ENCODE measurements at regions not wholly inside any gene's neighbourhood (a gene's known extent, or its start where the extent isn't known, plus 50 kb on each side); places are given as distances from the start of the nearest gene placed in this dataset.

DNA sequence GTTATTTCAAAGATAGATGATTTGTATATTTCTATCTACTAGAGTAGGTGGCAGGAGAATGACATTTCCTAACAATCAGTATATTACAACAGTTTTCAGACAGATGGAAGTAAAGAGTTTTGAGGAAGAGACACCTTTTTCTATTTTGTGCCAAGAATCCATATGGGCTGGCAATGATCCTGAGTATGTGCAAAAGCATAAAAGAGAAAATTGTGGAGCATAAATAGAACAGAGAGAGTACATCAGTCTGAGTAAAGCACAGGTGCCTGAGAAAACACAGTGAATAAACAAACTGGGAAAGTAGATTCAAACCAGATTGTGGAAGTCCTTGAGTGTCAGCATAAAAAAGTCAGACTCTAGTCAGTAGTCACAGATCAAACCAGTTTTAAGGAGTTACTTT, 96.8 kb upstream of the WDR44 start:
- ChIA-PET POLR2A (ENCODE audit: unreplicated experiment) (no interaction called here), CTCF (no interaction called here)
- intact Hi-C loops (cut with micrococcal nuclease; ENCODE audit: unreplicated experiment): no loop called here
- Histone ChIP-seq H3K4me2 (no peak overlapping the region), H3F3A (ENCODE audit: insufficient read depth, low read depth) (no peaks in the 10 kb centered on the region), H2AFZ (no peak overlapping the region), H3K79me2 (ENCODE audit: low read depth) (no peaks in the 10 kb centered on the region), H3K27me3 (ENCODE audit: insufficient read depth, low read depth) (0 out of 2 replicates have a peak, but pooled peaks cover 8% of the 10 kb centered on the region), H3K36me3 (ENCODE audit: low read depth) (no peaks in the 10 kb centered on the region), H4K20me1 (ENCODE audit: insufficient read depth) (no peaks in the 10 kb centered on the region), H3K9me2 (ENCODE audit: insufficient read depth) (no peaks in the 10 kb centered on the region), H3K4me1 (replicated peaks; ENCODE audit: insufficient read depth) (no peaks in the 10 kb centered on the region), H3K4me3 (no peak overlapping the region), H3K9me3 (ENCODE audit: insufficient read depth, low read depth) (no peaks in the 10 kb centered on the region), H3K27ac (no peak overlapping the region)
- DNase-seq: no peak
- no peak for TF ChIP-seq EZH2 (IDR thresholded peaks at IDR 0.05; ENCODE audit: low read depth)
- TF ChIP-seq CTCF (conservative IDR thresholded peaks at IDR 0.05): no peak
- BruUV-seq (replicated peaks): no TSS peak

- POLR2A ChIA-PET (ENCODE audit: unreplicated experiment): no interaction called here
- H3K27ac ChIP-seq: no peak overlapping the region
- intact Hi-C loops (cut with micrococcal nuclease; ENCODE audit: unreplicated experiment): no loop called here
- no peak overlapping the region for H2AFZ ChIP-seq
- 0 out of 2 replicates have a peak, but pooled peaks cover 8% of the 10 kb centered on the region for H3K27me3 ChIP-seq (ENCODE audit: insufficient read depth, low read depth)
- no peak for TF ChIP-seq EZH2 (IDR thresholded peaks at IDR 0.05; ENCODE audit: low read depth)
- TF ChIP-seq CTCF (conservative IDR thresholded peaks at IDR 0.05): no peak
- H3K4me1 ChIP-seq (replicated peaks; ENCODE audit: insufficient read depth): no peaks in the 10 kb centered on the region
- no peak overlapping the region for H3K4me3 ChIP-seq
- no peak overlapping the region for H3K4me2 ChIP-seq
- H3K9me3 ChIP-seq (ENCODE audit: insufficient read depth, low read depth): no peaks in the 10 kb centered on the region
- no peaks in the 10 kb centered on the region for H3F3A ChIP-seq (ENCODE audit: insufficient read depth, low read depth)
- H3K9me2 ChIP-seq (ENCODE audit: insufficient read depth): no peaks in the 10 kb centered on the region
- H3K79me2 ChIP-seq (ENCODE audit: low read depth): no peaks in the 10 kb centered on the region
- BruUV-seq (replicated peaks): no TSS peak
- CTCF ChIA-PET: no interaction called here
- H3K36me3 ChIP-seq (ENCODE audit: low read depth): no peaks in the 10 kb centered on the region
- H4K20me1 ChIP-seq (ENCODE audit: insufficient read depth): no peaks in the 10 kb centered on the region
- no peak for DNase-seq
Measured at GRCh38 chrX:118250445-118250844, 95.5 kb upstream of the WDR44 start.

DNA sequence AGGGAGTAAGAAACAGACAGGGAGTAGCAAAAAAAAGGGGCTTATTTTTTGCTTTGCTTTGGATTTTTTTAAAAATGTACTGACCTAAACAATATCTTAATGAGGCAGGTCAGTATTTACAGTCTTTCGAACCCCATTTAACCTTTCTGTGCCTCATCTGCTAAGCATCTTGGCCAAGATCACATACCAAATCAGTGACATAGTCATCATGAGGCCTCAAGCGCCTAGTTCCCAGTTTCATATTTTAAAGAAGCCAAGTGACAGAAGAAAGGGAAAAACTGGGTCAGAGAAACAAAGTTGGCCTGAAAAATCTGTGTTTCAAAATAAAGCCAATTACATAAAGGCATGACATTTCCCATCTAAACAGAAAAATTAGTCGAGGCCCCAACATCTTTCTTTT, 94.6 kb upstream of the WDR44 start:
- DNase-seq: no peak
- no peaks in the 10 kb centered on the region for H3K4me1 ChIP-seq (replicated peaks; ENCODE audit: insufficient read depth)
- no peaks in the 10 kb centered on the region for H3K36me3 ChIP-seq (ENCODE audit: low read depth)
- H3K27me3 ChIP-seq (ENCODE audit: insufficient read depth, low read depth): 0 out of 2 replicates have a peak, but pooled peaks cover 8% of the 10 kb centered on the region
- no peaks in the 10 kb centered on the region for H4K20me1 ChIP-seq (ENCODE audit: insufficient read depth)
- H3K27ac ChIP-seq: no peak overlapping the region
- H3K9me3 ChIP-seq (ENCODE audit: insufficient read depth, low read depth): no peaks in the 10 kb centered on the region
- intact Hi-C loops (cut with micrococcal nuclease; ENCODE audit: unreplicated experiment): no loop called here
- no peak overlapping the region for H2AFZ ChIP-seq
- no TSS peak for BruUV-seq (replicated peaks)
- H3K79me2 ChIP-seq (ENCODE audit: low read depth): no peaks in the 10 kb centered on the region
- H3F3A ChIP-seq (ENCODE audit: insufficient read depth, low read depth): no peaks in the 10 kb centered on the region
- H3K4me2 ChIP-seq: no peak overlapping the region
- H3K9me2 ChIP-seq (ENCODE audit: insufficient read depth): no peaks in the 10 kb centered on the region
- H3K4me3 ChIP-seq: no peak overlapping the region
- ChIA-PET POLR2A (ENCODE audit: unreplicated experiment) (no interaction called here), CTCF (no interaction called here)
- TF ChIP-seq CTCF (conservative IDR thresholded peaks at IDR 0.05): no peak
- TF ChIP-seq EZH2 (IDR thresholded peaks at IDR 0.05; ENCODE audit: low read depth): no peak

All from PC-9 (cell line).